Ectodermal cell (in vitro differentiated cells): ENCODE measurements at regions not wholly inside any gene's neighbourhood (a gene's known extent, or its start where the extent isn't known, plus 50 kb on each side); places are given as distances from the start of the nearest gene placed in this dataset.

ENCODE experiments used
- H3K27ac ChIP-seq: 2 replicates; pipeline ENCODE4 v1.7.0; 2013; ENCODE audit warnings: mild to moderate bottlenecking, low read depth, low read length; ENCODE audit not compliant: insufficient read depth, poor library complexity, severe bottlenecking
- H3K27me3 ChIP-seq: 2 replicates; pipeline ENCODE4 v1.7.0; 2013; ENCODE audit warnings: mild to moderate bottlenecking, low read length; ENCODE audit not compliant: insufficient read depth, control insufficient read depth, poor library complexity, severe bottlenecking
- H3K36me3 ChIP-seq: one replicate; pipeline ENCODE4 v1.7.0; 2013; ENCODE audit warnings: low read length; ENCODE audit not compliant: control insufficient read depth, insufficient read depth
- H3K4me1 ChIP-seq: one replicate; pipeline ENCODE4 v1.7.0; 2013; ENCODE audit warnings: low read length; ENCODE audit not compliant: control insufficient read depth, insufficient read depth
- H3K4me3 ChIP-seq: 2 replicates; pipeline ENCODE4 v1.7.0; 2013; ENCODE audit warnings: low read depth, low read length, control low read depth; ENCODE audit not compliant: insufficient read depth
- H3K9me3 ChIP-seq: 2 replicates; pipeline ENCODE4 v1.7.0; 2013; ENCODE audit warnings: mild to moderate bottlenecking, low read length, moderate library complexity; ENCODE audit not compliant: control insufficient read depth
- WGBS, 2 experiments: methylation state at CpG; one replicate each; pipeline ENCODE4 v1.1.7; 2013; ENCODE audit warnings: missing lambda C conversion rate in 2 of 2; 5-methylcytosine and 5-hydroxymethylcytosine counted together

- no peaks in the 10 kb centered on the region for H3K4me1 ChIP-seq
- H3K27me3 ChIP-seq = no peaks in the 10 kb centered on the region
- no peaks in the 10 kb centered on the region for H3K9me3 ChIP-seq
- no peak overlapping the region for H3K27ac ChIP-seq
- H3K4me3 ChIP-seq = no peak overlapping the region
- WGBS, 2 experiments = 89 to 93% methylated on average over 3 of the region's 3 CpGs
- no peaks in the 10 kb centered on the region for H3K36me3 ChIP-seq
Observed at GRCh38 chr10:10209167-10209566, 808.5 kb upstream of the CELF2 start.

- H3K4me3 ChIP-seq = no peak overlapping the region
- no peaks in the 10 kb centered on the region for H3K9me3 ChIP-seq
- H3K36me3 ChIP-seq = no peaks in the 10 kb centered on the region
- H3K4me1 ChIP-seq = no peaks in the 10 kb centered on the region
- no peak overlapping the region for H3K27ac ChIP-seq
- no peaks in the 10 kb centered on the region for H3K27me3 ChIP-seq
Observed at GRCh38 chr10:10211409-10211808, 806.3 kb upstream of the CELF2 start.

- Histone ChIP-seq H3K4me1 (no peaks in the 10 kb centered on the region), H3K4me3 (no peak overlapping the region)
- 97 to 99% methylated on average over 5 of the region's 5 CpGs for WGBS, 2 experiments
Observed at GRCh38 chr10:10213237-10213636, 804.4 kb upstream of the CELF2 start.

GRCh38 chr10:10222304-10222841 is 795.3 kb upstream of the CELF2 start:
- no peak overlapping the region for H3K27ac ChIP-seq
- WGBS, 2 experiments = 86 to 98% methylated on average over 3 to 4 of the region's 4 CpGs

More at GRCh38 chr10:10213237-10213636, 804.4 kb upstream of the CELF2 start:
- no peak overlapping the region for H3K27ac ChIP-seq
- no peaks in the 10 kb centered on the region for H3K36me3 ChIP-seq
- no peaks in the 10 kb centered on the region for H3K9me3 ChIP-seq
- no peaks in the 10 kb centered on the region for H3K27me3 ChIP-seq

GRCh38 chr10:10223131-10223530 is 794.5 kb upstream of the CELF2 start:
- H3K4me1 ChIP-seq = no peaks in the 10 kb centered on the region
- 98% methylated on average over 3 of the region's 3 CpGs for WGBS, 2 experiments
- no peaks in the 10 kb centered on the region for H3K36me3 ChIP-seq
- H3K27me3 ChIP-seq = no peaks in the 10 kb centered on the region
- no peak overlapping the region for H3K4me3 ChIP-seq
- H3K9me3 ChIP-seq = no peaks in the 10 kb centered on the region
- no peak overlapping the region for H3K27ac ChIP-seq

More at GRCh38 chr10:10222304-10222841, 795.3 kb upstream of the CELF2 start:
- H3K27me3 ChIP-seq = no peaks in the 10 kb centered on the region
- no peaks in the 10 kb centered on the region for H3K9me3 ChIP-seq
- H3K4me3 ChIP-seq = no peak overlapping the region
- H3K36me3 ChIP-seq = no peaks in the 10 kb centered on the region
- H3K4me1 ChIP-seq = no peaks in the 10 kb centered on the region

GRCh38 chr10:10225136-10225676 is 792.5 kb upstream of the CELF2 start:
- H3K4me1 ChIP-seq = no peaks in the 10 kb centered on the region
- no peak overlapping the region for H3K4me3 ChIP-seq
- H3K27ac ChIP-seq = no peak overlapping the region
- no peaks in the 10 kb centered on the region for H3K27me3 ChIP-seq
- no peaks in the 10 kb centered on the region for H3K36me3 ChIP-seq
- WGBS, 2 experiments = 73% methylated on average over 4 of the region's 4 CpGs
- no peaks in the 10 kb centered on the region for H3K9me3 ChIP-seq

- no peak overlapping the region for H3K27ac ChIP-seq
- H3K9me3 ChIP-seq = no peaks in the 10 kb centered on the region
- H3K4me3 ChIP-seq = no peak overlapping the region
- no peaks in the 10 kb centered on the region for H3K4me1 ChIP-seq
- H3K27me3 ChIP-seq = no peaks in the 10 kb centered on the region
- WGBS, 2 experiments = 100% methylated on average over 1 to 2 of the region's 2 CpGs
- no peaks in the 10 kb centered on the region for H3K36me3 ChIP-seq
Observed at GRCh38 chr10:10233229-10233628, 784.4 kb upstream of the CELF2 start.

- Histone ChIP-seq H3K4me1 (no peaks in the 10 kb centered on the region), H3K27me3 (no peaks in the 10 kb centered on the region), H3K9me3 (no peaks in the 10 kb centered on the region), H3K4me3 (no peak overlapping the region), H3K36me3 (no peaks in the 10 kb centered on the region), H3K27ac (no peak overlapping the region)
- 58 to 65% methylated on average over 3 of the region's 3 CpGs for WGBS, 2 experiments
Observed at GRCh38 chr10:10235003-10235402, 782.7 kb upstream of the CELF2 start.

- Histone ChIP-seq H3K4me1 (no peaks in the 10 kb centered on the region), H3K27me3 (no peaks in the 10 kb centered on the region), H3K36me3 (no peaks in the 10 kb centered on the region), H3K27ac (no peak overlapping the region), H3K9me3 (no peaks in the 10 kb centered on the region), H3K4me3 (no peak overlapping the region)
- 92 to 93% methylated on average over 5 to 6 of the region's 6 CpGs for WGBS, 2 experiments
Observed at GRCh38 chr10:10247585-10247984, 770.1 kb upstream of the CELF2 start.

GRCh38 chr10:10256860-10257259 is 760.8 kb upstream of the CELF2 start:
- Histone ChIP-seq H3K4me1 (no peaks in the 10 kb centered on the region), H3K27me3 (no peaks in the 10 kb centered on the region), H3K4me3 (no peak overlapping the region), H3K9me3 (no peaks in the 10 kb centered on the region), H3K36me3 (no peaks in the 10 kb centered on the region), H3K27ac (no peak overlapping the region)
- 89 to 93% methylated on average over 3 of the region's 3 CpGs for WGBS, 2 experiments

GRCh38 chr10:10259013-10259412 is 758.7 kb upstream of the CELF2 start:
- Histone ChIP-seq H3K36me3 (no peaks in the 10 kb centered on the region), H3K9me3 (no peaks in the 10 kb centered on the region), H3K27ac (no peak overlapping the region), H3K4me1 (no peaks in the 10 kb centered on the region), H3K4me3 (no peak overlapping the region), H3K27me3 (no peaks in the 10 kb centered on the region)
- WGBS, 2 experiments = 95% methylated on average over 4 of the region's 4 CpGs
